ENCODE measurements at regions not wholly inside any gene's neighbourhood (a gene's known extent, or its start where the extent isn't known, plus 50 kb on each side); places are given as distances from the start of the nearest gene placed in this dataset.

DNA sequence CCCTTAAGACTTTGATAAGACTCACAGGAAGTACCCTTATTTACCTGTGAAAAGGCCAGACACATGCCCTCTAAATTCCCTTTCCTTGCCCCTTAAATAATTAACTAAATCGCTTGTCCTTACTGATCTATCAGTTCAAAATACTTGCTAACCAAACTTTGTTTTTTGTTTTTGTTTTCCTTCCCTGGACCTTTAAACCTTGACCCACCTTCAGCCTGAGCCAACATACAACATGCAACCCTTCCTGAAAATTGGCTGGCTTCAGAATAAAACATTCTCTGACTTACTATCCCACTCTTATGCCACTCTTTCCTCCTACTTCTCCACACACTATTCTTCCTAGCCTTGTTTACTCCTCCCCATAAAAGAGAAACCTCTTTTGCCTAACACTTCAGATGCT is 448.1 kb upstream of the TRAM1L1 start:
- no peaks in the 10 kb centered on the region for H3K9me3 ChIP-seq
- no peak overlapping the region for H3K27ac ChIP-seq
- ATAC-seq (no peak), DNase-seq (no peak)
- no peaks in the 10 kb centered on the region for H3K4me1 ChIP-seq
- no peaks in the 10 kb centered on the region for H3K36me3 ChIP-seq
- H3K27me3 ChIP-seq = no peaks in the 10 kb centered on the region
- TF ChIP-seq POLR2A (IDR thresholded peaks at IDR 0.05) = no peak
- no peak for TF ChIP-seq CTCF (IDR thresholded peaks at IDR 0.05)
- H3K4me3 ChIP-seq = no peak overlapping the region
- 81 to 98% (median 83%) methylated on average over 1 of the region's 1 CpG for WGBS, 4 donors
- intact Hi-C loops (cut with DNase I) = no loop called here

DNA sequence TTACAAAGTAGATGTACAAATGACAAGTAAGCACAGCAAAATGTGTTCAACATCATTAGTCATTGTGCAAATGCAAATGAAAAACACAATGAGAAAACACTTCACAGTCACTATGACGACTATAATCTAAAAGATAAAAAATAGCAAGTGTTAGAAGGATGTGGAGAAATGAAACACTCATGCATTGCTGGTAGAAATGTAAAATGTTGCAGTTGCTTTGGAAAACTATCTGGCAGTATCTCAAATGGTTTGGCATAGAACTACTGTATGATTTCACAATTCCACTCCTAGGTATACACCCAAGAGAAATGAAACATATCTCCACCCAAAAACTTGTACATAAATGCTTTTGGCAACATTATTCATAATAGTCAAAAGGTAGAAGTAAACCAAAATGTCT is 459.7 kb upstream of the TRAM1L1 start:
- Histone ChIP-seq H3K27me3 (no peaks in the 10 kb centered on the region), H3K27ac (no peak overlapping the region), H3K4me1 (no peaks in the 10 kb centered on the region), H3K4me3 (no peak overlapping the region), H3K9me3 (no peaks in the 10 kb centered on the region), H3K36me3 (no peaks in the 10 kb centered on the region)
- no peak for TF ChIP-seq CTCF (IDR thresholded peaks at IDR 0.05)
- TF ChIP-seq POLR2A (IDR thresholded peaks at IDR 0.05) = no peak
- WGBS, 4 donors = 0 to 34% (median 5%) methylated on average over 1 of the region's 1 CpG
- ATAC-seq = no peak
- DNase-seq = no peak
- intact Hi-C loops (cut with DNase I) = no loop called here

GRCh38 chr4:117549524-117549923 is 464.1 kb upstream of the TRAM1L1 start:
- Histone ChIP-seq H3K4me1 (no peaks in the 10 kb centered on the region), H3K36me3 (no peaks in the 10 kb centered on the region), H3K9me3 (no peaks in the 10 kb centered on the region), H3K27me3 (no peaks in the 10 kb centered on the region), H3K4me3 (no peak overlapping the region), H3K27ac (no peak overlapping the region)
- TF ChIP-seq POLR2A (IDR thresholded peaks at IDR 0.05) (no peak), CTCF (IDR thresholded peaks at IDR 0.05) (no peak)
- ATAC-seq (no peak), DNase-seq (no peak)
- intact Hi-C loops (cut with DNase I) = no loop called here
- WGBS, 4 donors = 45 to 63% (median 46%) methylated on average over 5 of the region's 5 CpGs

DNA sequence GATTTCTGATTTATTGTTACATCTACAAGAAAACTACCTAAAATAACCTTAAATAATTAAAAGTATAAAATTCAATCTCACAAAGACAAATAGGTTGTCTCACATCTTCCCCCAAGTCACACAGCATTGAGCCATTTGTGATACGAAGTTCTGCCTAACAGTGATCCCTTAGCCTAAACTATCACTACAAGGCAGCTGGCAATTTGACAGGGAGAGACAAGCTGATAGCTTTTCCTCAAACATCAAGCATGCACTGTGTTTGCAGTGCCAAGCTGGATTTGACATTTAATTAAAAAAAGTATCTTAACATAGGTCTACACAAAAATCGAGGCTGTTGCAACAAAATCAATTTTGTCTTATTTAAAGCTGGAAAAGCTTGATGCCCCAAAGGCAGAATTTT is 464.7 kb upstream of the TRAM1L1 start:
- Histone ChIP-seq H3K27ac (no peak overlapping the region), H3K9me3 (no peaks in the 10 kb centered on the region), H3K27me3 (no peaks in the 10 kb centered on the region), H3K36me3 (no peaks in the 10 kb centered on the region), H3K4me1 (no peaks in the 10 kb centered on the region), H3K4me3 (no peak overlapping the region)
- no peak for TF ChIP-seq POLR2A (IDR thresholded peaks at IDR 0.05)
- TF ChIP-seq CTCF (IDR thresholded peaks at IDR 0.05) = no peak
- intact Hi-C loops (cut with DNase I) = no loop called here
- WGBS, 4 donors = 59 to 64% (median 61%) methylated on average over 2 of the region's 2 CpGs
- DNase-seq = no peak
- no peak for ATAC-seq
